IMR-90 (cell line): ENCODE measurements at regions not wholly inside any gene's neighbourhood (a gene's known extent, or its start where the extent isn't known, plus 50 kb on each side); places are given as distances from the start of the nearest gene placed in this dataset.

ENCODE experiments used
- ATAC-seq: fragments of 200-7000 bp; cut with Tn5 transposase; 2 replicates; pipeline ENCODE4 v1.9.1; 2020; ENCODE audit warnings: low read depth, mild to moderate bottlenecking, moderate library complexity
- BruUV-seq: library from RNA; stranded (reverse); fragments of 400-500 nt; replicated peaks from 2 replicates; lab custom pipeline; 2021; lab: Mats Ljungman, UMichigan
- CTCF ChIA-PET: fragments of 300-600 bp; formaldehyde crosslinking; extraction: SDS; loops from one replicate; lab custom pipeline; 2021; ENCODE audit warnings: antibody characterized with exemption; lab: Yijun Ruan, JAX
- POLR2A ChIA-PET: fragments of 300-600 bp; sonication (Branson Sonifier 250); formaldehyde crosslinking; loops from one replicate; lab custom pipeline; 2022; ENCODE audit warnings: antibody characterized with exemption; ENCODE audit not compliant: unreplicated experiment; lab: Charles Lee
- DNase-seq: peaks from one replicate; pipeline ENCODE4 v3.0.0; 2013
- H2AFZ ChIP-seq: replicated peaks from 2 replicates; pipeline ENCODE3; 2013; ENCODE audit warnings: low read length, mild to moderate bottlenecking; ENCODE audit not compliant: poor library complexity
- H2AK5ac ChIP-seq: 2 replicates; pipeline ENCODE4 v1.6.1; 2013; ENCODE audit warnings: low read depth, low read length, inconsistent platforms
- H2AK9ac ChIP-seq: replicated peaks from 2 replicates; pipeline ENCODE3; 2013; ENCODE audit warnings: mild to moderate bottlenecking, low read depth, low read length, moderate library complexity; ENCODE audit not compliant: poor library complexity
- H2BK120ac ChIP-seq: 2 replicates; pipeline ENCODE4 v1.6.1; 2013; ENCODE audit warnings: low read depth, low read length, inconsistent platforms
- H2BK15ac ChIP-seq: 3 replicates; pipeline ENCODE4 v1.6.1; 2013; ENCODE audit warnings: low read depth, low read length, inconsistent platforms
- H2BK20ac ChIP-seq: 2 replicates; pipeline ENCODE4 v1.6.1; 2013; ENCODE audit warnings: low read depth, mild to moderate bottlenecking, inconsistent platforms, low read length, moderate library complexity
- H2BK5ac ChIP-seq: 2 replicates; pipeline ENCODE4 v1.6.1; 2013; ENCODE audit warnings: mild to moderate bottlenecking, low read depth, low read length, inconsistent platforms; ENCODE audit not compliant: poor library complexity, severe bottlenecking
- H3K14ac ChIP-seq: replicated peaks from 2 replicates; pipeline ENCODE4 v1.6.1; 2013; ENCODE audit warnings: low read depth, low read length, inconsistent platforms
- H3K18ac ChIP-seq: 2 replicates; pipeline ENCODE4 v1.6.1; 2013; ENCODE audit warnings: low read depth, low read length, control low read depth
- H3K23ac ChIP-seq: 2 replicates; pipeline ENCODE4 v1.6.1; 2013; ENCODE audit warnings: low read depth, low read length, inconsistent platforms
- H3K27ac ChIP-seq: 2 replicates; pipeline ENCODE4 v1.5.1; 2013; ENCODE audit warnings: mild to moderate bottlenecking, control low read depth, low read length; ENCODE audit not compliant: insufficient read depth
- H3K27me3 ChIP-seq: 2 replicates; pipeline ENCODE4 v1.6.1; 2013; ENCODE audit warnings: low read length; ENCODE audit not compliant: control insufficient read depth, insufficient read depth
- H3K36me3 ChIP-seq: 2 replicates; pipeline ENCODE4 v1.6.1; 2013; ENCODE audit warnings: low read length, mixed read lengths; ENCODE audit not compliant: control insufficient read depth, insufficient read depth
- H3K4ac ChIP-seq: 2 replicates; pipeline ENCODE4 v1.6.1; 2013; ENCODE audit warnings: low read depth, low read length, inconsistent platforms
- H3K4me1 ChIP-seq: 2 replicates; pipeline ENCODE4 v1.6.1; 2013; ENCODE audit warnings: low read length, mixed read lengths; ENCODE audit not compliant: control insufficient read depth, insufficient read depth
- H3K4me2 ChIP-seq: 2 replicates; pipeline ENCODE4 v1.6.1; 2013; ENCODE audit warnings: low read depth, mild to moderate bottlenecking, control low read depth, low read length, moderate library complexity
- H3K4me3 ChIP-seq: 2 replicates; pipeline ENCODE4 v1.5.1; 2013; ENCODE audit warnings: low read depth, mild to moderate bottlenecking, control low read depth, low read length, moderate library complexity; ENCODE audit not compliant: insufficient read depth
- H3K56ac ChIP-seq: 2 replicates; pipeline ENCODE4 v1.6.1; 2013; ENCODE audit warnings: low read length, inconsistent platforms; ENCODE audit not compliant: insufficient read depth; ENCODE audit errors: extremely low read depth
- H3K79me1 ChIP-seq, 2 experiments: 2 replicates each; pipeline ENCODE4 v1.6.1; 2013; ENCODE audit warnings: low read length in 2 of 2, inconsistent platforms in 1 of 2, low read depth in 1 of 2
- H3K9ac ChIP-seq: 2 replicates; pipeline ENCODE4 v1.6.1; 2013; ENCODE audit warnings: low read depth, low read length, control low read depth
- H3K9me1 ChIP-seq: 2 replicates; pipeline ENCODE4 v1.6.1; 2013; ENCODE audit warnings: low read length, inconsistent platforms; ENCODE audit not compliant: insufficient read depth
- H3K9me3 ChIP-seq: 2 replicates; pipeline ENCODE4 v1.6.1; 2013; ENCODE audit warnings: low read length; ENCODE audit not compliant: control insufficient read depth, insufficient read depth
- H4K20me1 ChIP-seq: 2 replicates; pipeline ENCODE4 v1.6.1; 2013; ENCODE audit warnings: low read length, inconsistent platforms; ENCODE audit not compliant: insufficient read depth
- H4K5ac ChIP-seq: 2 replicates; pipeline ENCODE4 v1.6.1; 2013; ENCODE audit warnings: mild to moderate bottlenecking, low read depth, low read length, control low read depth
- H4K8ac ChIP-seq, 2 experiments: 2 replicates each; pipeline ENCODE4 v1.6.1; 2013; ENCODE audit warnings: low read depth in 2 of 2, low read length in 2 of 2, control low read depth in 1 of 2, inconsistent platforms in 1 of 2
- H4K91ac ChIP-seq: 2 replicates; pipeline ENCODE4 v1.6.1; 2013; ENCODE audit warnings: low read depth, low read length, inconsistent platforms; ENCODE audit not compliant: insufficient read depth
- MAFK ChIP-seq: IDR thresholded peaks from 2 replicates; pipeline ENCODE4 v1.6.1; 2012; ENCODE audit warnings: low read depth, low read length, improper control_type of control experiment
- MXI1 ChIP-seq: IDR thresholded peaks from 2 replicates; pipeline ENCODE4 v1.6.1; 2012; ENCODE audit warnings: low read depth, mild to moderate bottlenecking, low read length, moderate library complexity, borderline replicate concordance
- NFE2L2 ChIP-seq: fragments of 150-350 bp; IDR thresholded peaks from 2 replicates; pipeline ENCODE4 v1.6.1; 2016; ENCODE audit warnings: low read depth, mild to moderate bottlenecking, low read length
- RFX5 ChIP-seq: IDR thresholded peaks from 2 replicates; pipeline ENCODE4 v1.8.0; 2012; ENCODE audit warnings: low read depth, mild to moderate bottlenecking, low read length, moderate library complexity
- WGBS, 2 experiments: methylation state at CpG; one replicate each; pipeline versions ENCODE4 v1.1.5 to v1.1.7; 2013; ENCODE audit warnings: missing lambda C conversion rate in 2 of 2; ENCODE audit not compliant: insufficient read length in 1 of 2; ENCODE audit errors: extremely low coverage in 2 of 2; 5-methylcytosine and 5-hydroxymethylcytosine counted together
- dilution Hi-C: fragments of 300-500 bp; cut with HindIII; formaldehyde crosslinking; loops from one replicate; pipeline ENCODE4 v1.14.3; 2018; ENCODE audit warnings: low sequenced_read_pairs; ENCODE audit not compliant: unreplicated experiment
- in situ Hi-C: fragments of 300-500 bp; cut with MboI; formaldehyde crosslinking; loops from 3 replicates; pipeline ENCODE4 v1.14.3; 2019; ENCODE audit warnings: low sequenced_read_pairs, inconsistent platforms, mixed read lengths
- intact Hi-C: fragments of 100-400 bp; cut with micrococcal nuclease; formaldehyde crosslinking; loops from 2 replicates; pipeline ENCODE4 v1.10.0; 2022

DNA sequence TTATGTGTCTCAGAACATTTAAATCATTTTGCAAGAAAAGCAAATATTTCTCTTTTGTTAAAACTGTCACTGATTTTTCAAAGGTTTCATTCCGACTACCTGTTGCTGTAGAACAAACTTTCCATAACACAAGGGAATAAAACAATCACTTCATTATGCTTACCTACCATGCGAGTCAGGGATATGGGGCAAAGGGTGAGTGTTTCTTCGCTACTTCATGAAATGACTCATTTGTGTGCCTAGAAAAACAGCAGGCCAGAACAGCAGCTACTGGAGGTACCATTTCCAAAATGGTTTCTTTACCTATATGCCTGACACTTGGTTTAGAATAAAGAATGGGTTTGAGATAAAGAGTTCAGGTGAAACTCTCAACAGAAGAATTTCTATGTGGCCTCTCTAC lies 712.5 kb downstream of the PLOD2 start:
- H3K9me1 ChIP-seq = no peaks in the 10 kb centered on the region
- H2BK20ac ChIP-seq = no peak overlapping the region
- H4K8ac ChIP-seq = no peak overlapping the region
- H3K4me3 ChIP-seq = no peak overlapping the region
- H3K4ac ChIP-seq = no peak overlapping the region
- intact Hi-C loops = no loop called here
- TF ChIP-seq MAFK = no peak
- no peak for TF ChIP-seq NFE2L2
- TF ChIP-seq MXI1 = no peak
- no peak for TF ChIP-seq RFX5
- H2BK15ac ChIP-seq = no peak overlapping the region
- H2AFZ ChIP-seq = no peak overlapping the region
- H3K23ac ChIP-seq = no peak overlapping the region
- no peaks in the 10 kb centered on the region for H3K27me3 ChIP-seq
- no peak overlapping the region for H2AK9ac ChIP-seq
- H3K4me1 ChIP-seq = no peaks in the 10 kb centered on the region
- no CpG with 5 or more reads among the region's 3 CpGs for WGBS, 2 experiments
- no peak overlapping the region for H3K27ac ChIP-seq
- H3K18ac ChIP-seq = no peak overlapping the region
- POLR2A ChIA-PET = no interaction called here
- H3K9me3 ChIP-seq = no peaks in the 10 kb centered on the region
- ATAC-seq (no peak), DNase-seq (no peak)
- H3K9ac ChIP-seq = no peak overlapping the region
- dilution Hi-C loops = no loop called here
- no peak overlapping the region for H2BK120ac ChIP-seq
- no peak overlapping the region for H4K5ac ChIP-seq
- no peak overlapping the region for H4K91ac ChIP-seq
- no peak overlapping the region for H3K14ac ChIP-seq
- BruUV-seq = no TSS peak
- CTCF ChIA-PET = no interaction called here
- H3K4me2 ChIP-seq = no peak overlapping the region
- H3K36me3 ChIP-seq = no peaks in the 10 kb centered on the region
- H4K20me1 ChIP-seq = no peaks in the 10 kb centered on the region
- H3K79me1 ChIP-seq = no peaks in the 10 kb centered on the region
- H3K56ac ChIP-seq = no peak overlapping the region
- no peak overlapping the region for H2BK5ac ChIP-seq
- no peak overlapping the region for H2AK5ac ChIP-seq
- in situ Hi-C loops = no loop called here
